Loucy (cell line): ENCODE measurements at regions not wholly inside any gene's neighbourhood (a gene's known extent, or its start where the extent isn't known, plus 50 kb on each side); places are given as distances from the start of the nearest gene placed in this dataset.

ENCODE experiments used
- H2AFZ ChIP-seq: fragments of 200-600 bp; sonication (generic); 2 replicates; pipeline ENCODE4 v1.6.0; 2016; ENCODE audit warnings: antibody characterized with exemption, mild to moderate bottlenecking, low read length, moderate library complexity
- H3F3A ChIP-seq: fragments of 200-600 bp; 2 replicates; pipeline ENCODE4 v1.6.0; 2016; ENCODE audit warnings: antibody characterized with exemption, low read depth, mild to moderate bottlenecking
- H3K27me3 ChIP-seq: fragments of 200-600 bp; sonication (generic); 2 replicates; pipeline ENCODE4 v1.6.1; 2014; ENCODE audit warnings: low read length, mild to moderate bottlenecking; ENCODE audit not compliant: insufficient read depth, poor library complexity, severe bottlenecking
- H3K36me3 ChIP-seq: fragments of 200-600 bp; sonication (generic); 2 replicates; pipeline ENCODE4 v1.6.1; 2016; ENCODE audit warnings: low read length; ENCODE audit not compliant: insufficient read depth
- H3K4me1 ChIP-seq: fragments of 200-600 bp; sonication (generic); 2 replicates; pipeline ENCODE4 v1.5.1; 2014; ENCODE audit warnings: low read length, mild to moderate bottlenecking; ENCODE audit not compliant: insufficient read depth, poor library complexity, severe bottlenecking
- H3K4me2 ChIP-seq: fragments of 200-600 bp; sonication (generic); 2 replicates; pipeline ENCODE4 v1.6.0; 2014; ENCODE audit warnings: antibody characterized with exemption, low read length, low read depth, mild to moderate bottlenecking; ENCODE audit not compliant: poor library complexity, severe bottlenecking
- H3K4me3 ChIP-seq: fragments of 200-600 bp; sonication (generic); 2 replicates; pipeline ENCODE4 v1.5.1; 2014; ENCODE audit warnings: low read length, mild to moderate bottlenecking, mixed read lengths; ENCODE audit not compliant: poor library complexity, severe bottlenecking
- H3K79me2 ChIP-seq: fragments of 200-600 bp; sonication (generic); 2 replicates; pipeline ENCODE4 v1.6.1; 2014; ENCODE audit warnings: low read length; ENCODE audit not compliant: insufficient read depth
- H3K9ac ChIP-seq: fragments of 200-600 bp; sonication (generic); 2 replicates; pipeline ENCODE4 v1.6.0; 2014; ENCODE audit warnings: mild to moderate bottlenecking, low read depth, low read length, moderate library complexity; ENCODE audit not compliant: poor library complexity, severe bottlenecking
- H3K9me2 ChIP-seq: fragments of 200-600 bp; sonication (generic); replicated peaks from 2 replicates; pipeline ENCODE4 v1.6.1; 2016; ENCODE audit warnings: low read depth, low read length, mixed read lengths
- H3K9me3 ChIP-seq: fragments of 200-600 bp; sonication (generic); 2 replicates; pipeline ENCODE4 v1.6.1; 2014; ENCODE audit warnings: mild to moderate bottlenecking, antibody characterized with exemption, low read length, low read depth; ENCODE audit not compliant: insufficient read depth
- H4K20me1 ChIP-seq: fragments of 200-600 bp; sonication (generic); 2 replicates; pipeline ENCODE4 v1.6.0; 2014; ENCODE audit warnings: antibody characterized with exemption, low read length, mild to moderate bottlenecking; ENCODE audit not compliant: insufficient read depth, poor library complexity, severe bottlenecking
- EZH2phosphoT487 ChIP-seq: fragments of 200-600 bp; IDR thresholded peaks from 2 replicates; pipeline ENCODE4 v1.6.1; 2018; ENCODE audit warnings: antibody characterized with exemption, mild to moderate bottlenecking, moderate library complexity, borderline replicate concordance
- TF ChIP-seq, protein P1 (sequence below): fragments of 200-600 bp; sonication (generic); conservative IDR thresholded peaks from 2 replicates; pipeline ENCODE4 v1.5.1; 2014; ENCODE audit warnings: mild to moderate bottlenecking, antibody characterized with exemption, low read length

DNA sequence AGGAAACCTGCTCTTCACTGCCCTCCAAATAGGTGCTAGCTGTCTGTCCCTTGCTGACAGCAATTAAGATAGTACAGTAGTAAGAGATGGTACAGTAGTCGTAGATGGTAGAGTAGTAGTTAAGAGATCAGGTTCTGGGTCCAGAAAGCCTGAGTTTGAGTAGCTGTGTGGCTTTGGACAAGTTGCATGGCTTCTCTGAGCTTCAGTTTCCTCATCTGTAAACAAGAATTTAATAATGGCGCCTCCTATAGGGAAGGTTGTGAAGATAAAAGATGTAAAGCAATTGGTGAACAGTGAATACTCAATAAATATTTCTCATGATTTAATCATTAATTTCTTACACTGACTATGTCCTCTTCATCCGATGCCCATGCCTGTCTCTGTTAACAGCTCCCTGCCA is 86.9 kb upstream of the BCL6 start:
- H3F3A ChIP-seq: no peaks in the 10 kb centered on the region
- H3K9ac ChIP-seq: no peak overlapping the region
- no peaks in the 10 kb centered on the region for H3K9me3 ChIP-seq
- H2AFZ ChIP-seq: no peak overlapping the region
- no peaks in the 10 kb centered on the region for H4K20me1 ChIP-seq
- peaks cover 13% of the 10 kb centered on the region for H3K4me1 ChIP-seq
- no peak for TF ChIP-seq EZH2phosphoT487
- TF ChIP-seq, protein P1, sequence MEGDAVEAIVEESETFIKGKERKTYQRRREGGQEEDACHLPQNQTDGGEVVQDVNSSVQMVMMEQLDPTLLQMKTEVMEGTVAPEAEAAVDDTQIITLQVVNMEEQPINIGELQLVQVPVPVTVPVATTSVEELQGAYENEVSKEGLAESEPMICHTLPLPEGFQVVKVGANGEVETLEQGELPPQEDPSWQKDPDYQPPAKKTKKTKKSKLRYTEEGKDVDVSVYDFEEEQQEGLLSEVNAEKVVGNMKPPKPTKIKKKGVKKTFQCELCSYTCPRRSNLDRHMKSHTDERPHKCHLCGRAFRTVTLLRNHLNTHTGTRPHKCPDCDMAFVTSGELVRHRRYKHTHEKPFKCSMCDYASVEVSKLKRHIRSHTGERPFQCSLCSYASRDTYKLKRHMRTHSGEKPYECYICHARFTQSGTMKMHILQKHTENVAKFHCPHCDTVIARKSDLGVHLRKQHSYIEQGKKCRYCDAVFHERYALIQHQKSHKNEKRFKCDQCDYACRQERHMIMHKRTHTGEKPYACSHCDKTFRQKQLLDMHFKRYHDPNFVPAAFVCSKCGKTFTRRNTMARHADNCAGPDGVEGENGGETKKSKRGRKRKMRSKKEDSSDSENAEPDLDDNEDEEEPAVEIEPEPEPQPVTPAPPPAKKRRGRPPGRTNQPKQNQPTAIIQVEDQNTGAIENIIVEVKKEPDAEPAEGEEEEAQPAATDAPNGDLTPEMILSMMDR: peak; percentile 44
- no peaks in the 10 kb centered on the region for H3K36me3 ChIP-seq
- H3K27me3 ChIP-seq: no peaks in the 10 kb centered on the region
- H3K79me2 ChIP-seq: no peaks in the 10 kb centered on the region
- no peak overlapping the region for H3K4me2 ChIP-seq
- no peaks in the 10 kb centered on the region for H3K9me2 ChIP-seq
- no peak overlapping the region for H3K4me3 ChIP-seq

DNA sequence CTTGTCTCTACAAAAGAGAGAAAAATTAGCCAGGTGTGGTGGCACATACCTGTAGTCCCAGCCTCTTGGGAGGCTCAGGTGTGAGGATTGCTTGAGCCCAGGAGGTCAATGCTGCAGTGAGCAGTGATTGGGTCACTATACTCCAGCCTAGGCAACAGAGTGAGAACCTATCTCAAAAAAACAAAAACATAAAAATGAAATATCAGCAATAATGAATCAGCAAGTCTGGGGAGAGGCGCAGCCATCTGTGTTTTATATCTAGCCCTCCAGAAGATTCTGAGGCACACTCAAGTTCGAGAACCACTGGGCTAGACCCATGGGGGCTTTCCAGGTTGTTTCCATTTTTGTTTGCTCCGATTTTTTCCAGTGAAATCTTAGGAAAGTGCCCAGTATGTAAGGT is 88.1 kb upstream of the BCL6 start:
- H4K20me1 ChIP-seq: no peaks in the 10 kb centered on the region
- H3F3A ChIP-seq: no peaks in the 10 kb centered on the region
- no peaks in the 10 kb centered on the region for H3K27me3 ChIP-seq
- H3K36me3 ChIP-seq: no peaks in the 10 kb centered on the region
- H3K4me1 ChIP-seq: peaks cover 9% of the 10 kb centered on the region
- no peak overlapping the region for H3K4me3 ChIP-seq
- no peaks in the 10 kb centered on the region for H3K9me3 ChIP-seq
- no peak overlapping the region for H3K4me2 ChIP-seq
- no peak for TF ChIP-seq EZH2phosphoT487
- TF ChIP-seq, protein P1: no peak
- no peaks in the 10 kb centered on the region for H3K79me2 ChIP-seq
- no peak overlapping the region for H2AFZ ChIP-seq
- H3K9me2 ChIP-seq: no peaks in the 10 kb centered on the region
- H3K9ac ChIP-seq: no peak overlapping the region

DNA sequence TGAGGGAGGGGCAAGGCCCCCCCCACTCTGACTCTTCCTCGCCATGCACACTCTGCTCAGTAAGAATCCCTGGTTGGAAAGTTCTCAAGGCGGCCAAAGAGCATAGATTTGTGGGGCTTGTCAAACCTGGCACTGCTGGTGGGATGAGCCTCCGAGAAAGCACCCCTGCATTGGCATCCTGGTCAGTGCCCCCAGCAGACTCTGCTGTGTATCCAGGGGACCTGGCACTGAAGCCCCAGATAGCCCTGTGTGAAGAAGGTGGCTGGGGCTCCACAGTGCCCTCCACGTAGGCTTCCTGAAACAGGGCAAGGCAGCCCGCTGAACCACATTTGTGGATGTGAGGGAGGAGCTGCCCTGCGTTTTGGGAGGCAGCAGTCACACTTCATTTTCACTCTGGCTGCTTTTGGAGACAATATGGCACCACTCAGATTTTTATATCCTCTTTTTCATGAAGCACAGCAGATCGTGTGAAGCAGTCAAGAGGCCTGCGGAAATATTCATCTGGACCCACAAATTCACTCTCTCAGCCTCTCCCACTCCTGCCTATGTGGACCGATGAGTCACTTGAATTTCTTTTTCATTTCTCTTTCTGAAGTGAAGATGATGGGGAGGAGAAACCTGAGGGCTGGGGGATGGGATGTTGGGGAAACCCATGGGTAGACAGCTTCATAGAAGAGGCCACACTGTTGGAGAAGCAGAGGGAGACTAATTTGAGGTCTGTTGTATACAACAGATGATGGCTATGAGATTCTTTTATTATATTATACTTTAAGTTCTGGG is 88.7 kb upstream of the BCL6 start:
- Histone ChIP-seq H3K79me2 (no peaks in the 10 kb centered on the region), H3K4me3 (no peak overlapping the region), H3K27me3 (no peaks in the 10 kb centered on the region), H3K9ac (no peak overlapping the region), H3K9me3 (no peaks in the 10 kb centered on the region), H4K20me1 (no peaks in the 10 kb centered on the region), H3K9me2 (no peaks in the 10 kb centered on the region), H3K4me2 (no peak overlapping the region), H2AFZ (no peak overlapping the region), H3K4me1 (peaks cover 3% of the 10 kb centered on the region), H3F3A (no peaks in the 10 kb centered on the region), H3K36me3 (no peaks in the 10 kb centered on the region)
- TF ChIP-seq, protein P1: no peak
